Activated CD4-positive, alpha-beta T cell treated with anti-CD3 and anti-CD28 coated beads for 48 hours (primary cell): ENCODE measurements at regions not wholly inside any gene's neighbourhood (a gene's known extent, or its start where the extent isn't known, plus 50 kb on each side); places are given as distances from the start of the nearest gene placed in this dataset.

Experiments
- DNase-seq: peaks from one replicate; pipeline ENCODE4 v3.0.0-alpha.2; 2020

DNA sequence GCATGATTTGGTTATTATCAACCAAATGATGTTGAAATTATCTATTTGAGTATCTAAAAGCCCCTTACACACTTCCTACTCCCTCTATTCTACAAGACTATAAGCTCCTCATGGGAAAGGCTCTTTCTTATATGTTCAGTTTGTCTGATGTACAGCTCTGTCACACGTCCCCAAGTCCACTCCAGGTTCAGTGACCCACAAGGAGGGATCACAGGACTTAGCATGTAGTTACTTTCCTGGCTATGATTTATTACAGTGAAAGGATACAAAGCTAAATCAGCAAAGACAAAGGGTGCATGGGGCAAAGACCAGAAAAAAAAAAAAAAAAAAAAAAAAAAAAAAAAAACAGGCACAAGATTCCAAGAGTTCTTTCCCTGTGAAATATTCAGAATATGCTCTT, 125.6 kb upstream of the TMEM106B start:
- no peak for DNase-seq

DNA sequence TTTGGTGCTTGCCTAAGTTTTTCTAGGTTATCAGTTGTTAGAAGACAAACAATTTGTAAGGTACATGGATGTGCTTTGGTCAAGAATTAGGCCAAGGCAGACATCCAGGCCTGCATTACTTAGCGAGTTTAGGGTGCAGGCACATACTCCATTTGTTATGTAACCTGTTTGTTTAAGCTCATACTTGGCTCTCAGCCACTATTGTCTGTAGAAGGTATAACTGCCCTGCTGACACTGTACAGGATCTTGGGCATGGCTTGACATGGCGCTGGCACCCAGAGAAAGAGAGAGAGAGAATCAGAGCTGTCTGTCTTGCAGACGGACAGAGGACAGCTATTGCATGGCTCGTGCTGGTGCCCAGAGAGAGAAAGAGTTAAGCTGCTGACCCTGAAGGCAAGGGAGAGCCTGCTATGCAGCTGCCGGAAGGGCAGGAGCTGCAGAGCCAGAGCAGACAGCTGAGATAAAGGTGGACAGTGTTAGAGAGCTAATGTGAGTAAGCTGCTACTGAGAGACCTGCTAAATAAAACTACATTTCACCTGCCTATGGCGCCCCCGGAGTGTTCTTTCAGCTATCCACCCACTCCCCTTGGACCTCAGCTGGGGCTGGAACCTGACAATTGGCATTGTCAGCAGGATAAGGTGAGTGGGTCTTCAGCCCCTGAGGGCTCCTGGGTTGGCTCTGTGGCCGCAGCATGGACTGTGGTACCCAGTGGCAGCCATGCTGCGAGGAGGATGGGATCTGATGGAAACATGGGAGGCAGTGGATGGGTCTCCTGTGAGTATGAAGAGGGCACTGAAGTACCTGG, 120.9 kb upstream of the TMEM106B start:
- DNase-seq: no peak

DNA sequence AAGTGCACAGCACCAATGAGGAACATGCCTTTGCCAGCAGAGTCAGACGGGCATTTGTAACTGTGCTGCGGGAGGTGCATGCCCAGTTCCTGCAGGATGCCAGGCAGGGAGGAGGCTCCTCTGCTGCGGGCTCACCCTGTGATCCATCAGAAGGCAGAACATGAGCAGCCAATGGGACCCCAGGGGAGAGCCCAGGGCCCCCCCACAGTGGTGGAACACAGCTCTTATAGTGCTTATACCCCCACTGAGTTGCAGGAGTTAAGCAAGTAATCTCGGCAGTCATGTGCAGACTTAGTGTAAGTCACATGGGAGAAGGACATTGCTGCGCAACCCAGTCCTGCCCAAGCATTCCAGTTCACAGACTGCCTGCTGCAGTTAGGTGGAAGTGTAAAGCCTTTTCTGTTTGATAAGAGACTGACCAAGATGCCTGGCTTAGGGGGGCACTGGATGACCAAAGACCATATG, 120.3 kb upstream of the TMEM106B start:
- no peak for DNase-seq

GRCh38 chr7:12091231-12091630, 119.9 kb upstream of the TMEM106B start:
- DNase-seq: no peak

GRCh38 chr7:12092499-12093130, 118.5 kb upstream of the TMEM106B start:
- no peak for DNase-seq

DNA sequence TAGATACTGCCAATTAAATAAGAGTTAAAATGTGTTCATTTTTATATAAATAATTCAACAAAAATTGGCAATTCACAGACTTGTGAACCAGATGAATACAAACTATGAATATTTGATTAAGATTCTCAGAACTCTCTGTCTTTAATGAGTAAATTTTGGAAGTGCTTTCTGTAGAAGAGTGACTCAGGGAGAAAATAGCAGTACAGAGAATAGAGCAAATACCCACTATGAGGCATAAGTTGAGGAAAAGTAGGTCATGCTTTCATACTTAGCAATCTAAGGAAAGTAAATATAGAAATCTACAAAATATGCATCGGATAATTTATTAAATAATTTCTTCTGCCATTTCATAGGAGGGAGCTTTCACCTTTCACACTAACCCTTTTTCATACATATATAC, 117.7 kb upstream of the TMEM106B start:
- no peak for DNase-seq

GRCh38 chr7:12094365-12094921, 116.7 kb upstream of the TMEM106B start:
- no peak for DNase-seq

- DNase-seq: no peak
Observed at GRCh38 chr7:12102126-12102525, 109.0 kb upstream of the TMEM106B start.

GRCh38 chr7:12102527-12102926, 108.6 kb upstream of the TMEM106B start:
- DNase-seq: no peak

DNA sequence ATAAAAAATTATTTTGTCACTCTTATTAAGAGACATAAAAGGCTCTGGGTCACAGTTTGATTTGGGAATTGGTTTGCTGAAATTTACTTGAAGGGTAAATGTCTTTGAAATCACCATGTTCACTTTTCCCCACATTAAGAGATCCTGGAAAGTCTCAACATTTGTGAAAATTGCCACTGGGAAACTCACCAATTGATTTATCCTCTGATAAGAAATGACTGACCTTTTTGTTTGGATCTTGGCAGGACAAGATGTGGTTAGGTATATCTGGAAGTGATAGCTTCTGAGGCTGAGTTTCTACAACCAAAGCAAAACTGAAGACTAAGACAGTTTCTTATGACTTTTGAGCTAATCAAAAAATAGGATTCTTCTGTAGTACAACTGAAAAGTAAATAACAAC, 107.1 kb upstream of the TMEM106B start:
- DNase-seq: no peak

GRCh38 chr7:12107381-12107780, 103.7 kb upstream of the TMEM106B start:
- no peak for DNase-seq

GRCh38 chr7:12107841-12108254, 103.2 kb upstream of the TMEM106B start:
- no peak for DNase-seq

DNA sequence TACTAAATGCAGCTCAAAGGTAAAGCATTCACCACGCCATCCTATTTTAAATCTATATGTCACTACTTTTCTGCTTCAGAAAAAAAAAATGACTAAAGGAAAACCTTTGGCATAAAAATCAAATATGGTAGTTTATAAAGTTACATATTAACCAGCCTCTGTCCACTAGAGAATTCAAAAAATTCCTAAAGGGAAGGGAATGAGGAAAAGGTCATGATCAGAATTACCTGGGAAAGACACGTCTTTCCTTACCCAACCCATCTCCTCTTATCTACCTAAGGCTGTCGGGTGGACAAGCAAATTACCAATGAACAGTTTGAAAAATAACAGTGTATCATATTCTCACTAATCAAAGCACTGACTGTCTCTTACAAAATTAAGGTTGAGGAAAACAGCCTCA, 100.7 kb upstream of the TMEM106B start:
- no peak for DNase-seq

DNA sequence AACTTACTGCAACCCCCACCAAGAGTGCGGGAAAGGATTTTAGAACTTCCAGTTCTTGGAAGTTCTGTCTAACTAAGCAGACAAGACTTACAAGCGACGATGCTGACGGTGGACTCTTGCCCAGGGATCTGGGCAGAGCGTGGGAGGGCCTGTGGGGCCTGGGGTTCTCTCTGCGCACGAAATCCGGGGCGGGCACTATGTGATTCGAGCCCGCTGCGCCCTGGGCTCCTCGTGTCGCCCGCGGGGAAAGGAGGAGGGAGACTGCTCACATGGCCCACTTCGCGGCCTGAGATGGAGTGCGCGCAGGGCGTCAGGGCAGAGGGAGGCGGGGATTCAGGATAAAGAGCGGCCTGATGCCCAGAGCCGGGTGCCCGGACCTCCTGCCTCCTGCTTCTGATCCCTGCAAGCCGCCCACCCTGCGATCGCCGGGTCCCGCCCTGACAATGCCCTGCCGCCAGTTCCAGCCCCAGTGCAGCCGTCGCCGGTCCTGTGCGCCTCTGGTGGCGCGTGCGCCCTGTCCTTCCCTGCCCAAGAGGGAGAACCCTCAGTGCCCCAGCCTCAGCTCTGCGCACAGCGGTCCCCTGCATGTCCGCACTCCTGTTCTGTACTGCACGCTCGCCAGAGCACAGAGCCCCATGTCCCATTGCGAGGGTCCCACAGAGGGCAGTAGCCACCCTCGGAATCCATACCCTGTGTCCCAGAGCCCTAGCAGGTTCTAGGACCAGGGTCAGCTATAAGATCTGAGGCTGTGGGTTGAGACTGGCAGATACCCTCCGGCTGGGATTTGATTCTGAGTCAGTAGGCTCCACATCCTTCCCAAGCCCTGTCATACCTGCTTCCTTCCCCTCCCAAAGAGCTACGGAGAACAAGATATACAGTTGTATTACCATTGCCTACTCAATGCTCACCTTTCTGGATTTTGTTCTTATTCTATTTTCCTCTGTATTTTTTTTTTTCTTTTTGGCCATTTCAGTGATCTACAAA, 99.4 kb upstream of the TMEM106B start:
- peak; percentile 28 for DNase-seq

DNA sequence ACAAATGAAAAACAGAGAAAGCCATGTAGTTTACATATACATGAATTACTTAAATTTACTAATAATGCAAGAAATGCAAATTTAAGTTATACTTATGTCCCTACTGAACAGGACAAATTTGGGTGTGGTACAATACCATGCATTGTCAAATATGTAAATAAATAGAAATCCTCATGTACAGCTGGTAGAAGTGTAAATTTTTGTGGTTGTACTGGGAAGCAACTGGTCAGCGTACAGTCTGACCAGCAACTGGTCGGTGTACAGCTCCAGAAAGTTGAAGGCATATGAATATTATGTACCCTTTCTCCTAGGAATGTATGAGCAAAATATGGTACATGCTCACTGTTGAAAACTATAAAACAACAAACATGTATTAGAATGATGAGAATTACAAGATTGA, 93.9 kb upstream of the TMEM106B start:
- DNase-seq: no peak

- DNase-seq: no peak
Observed at GRCh38 chr7:12119620-12120303, 91.3 kb upstream of the TMEM106B start.

DNA sequence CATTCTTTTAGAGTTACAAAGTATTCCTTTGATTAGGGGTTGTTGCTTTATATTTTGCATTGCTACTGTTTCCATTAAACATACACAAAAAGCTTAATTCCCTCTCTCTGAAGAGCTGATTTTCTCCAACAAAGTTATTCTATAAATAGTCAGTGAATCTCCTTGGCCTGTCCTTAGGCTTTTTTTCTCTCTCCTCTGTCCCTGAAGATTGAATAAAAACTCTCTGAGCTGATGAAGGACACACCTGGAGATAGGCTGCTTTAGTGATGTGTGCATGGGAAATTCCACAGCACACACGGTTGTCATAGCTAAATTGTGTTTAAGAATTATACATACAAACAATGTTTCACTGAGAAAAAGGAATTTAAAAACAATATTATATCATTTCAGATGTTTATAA, 90.5 kb upstream of the TMEM106B start:
- no peak for DNase-seq

DNA sequence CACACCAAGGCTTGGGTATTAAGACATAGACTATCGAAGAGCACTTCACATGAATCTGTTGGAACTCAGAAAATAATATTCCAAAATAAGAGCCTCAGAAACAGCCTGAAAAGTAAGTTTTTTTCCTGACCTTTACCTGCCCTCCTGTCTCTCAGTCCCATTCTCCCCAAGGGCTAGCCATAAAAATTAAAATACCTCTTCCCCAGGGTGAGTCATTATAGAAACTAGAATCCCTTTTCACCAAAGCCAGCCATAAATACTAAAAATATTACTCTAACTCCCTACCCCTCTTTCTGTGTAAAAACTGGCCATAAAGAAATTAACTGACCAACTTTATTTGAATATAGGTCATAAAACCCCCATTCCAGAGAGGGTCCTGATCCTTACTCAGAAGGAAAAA, 87.9 kb upstream of the TMEM106B start:
- no peak for DNase-seq

DNA sequence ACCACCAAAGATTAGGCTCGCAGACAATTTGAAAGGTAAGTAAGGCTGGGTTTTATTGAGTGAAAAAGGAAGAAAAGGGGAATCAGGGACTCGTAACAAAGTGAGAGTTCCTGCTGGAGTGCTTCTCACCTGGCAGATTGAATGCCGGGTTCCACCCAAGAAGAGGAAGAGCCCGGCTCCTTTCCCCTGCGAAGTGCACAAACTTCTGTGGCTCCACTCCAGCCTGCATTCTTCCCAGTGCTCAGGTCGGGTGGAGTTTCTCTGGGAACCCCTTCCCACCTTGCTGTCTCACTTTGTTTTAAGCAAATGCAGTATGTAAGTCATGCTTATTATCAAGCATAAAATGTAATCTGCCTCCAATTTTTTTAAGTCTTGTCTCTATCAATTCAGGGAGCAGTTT, 87.1 kb upstream of the TMEM106B start:
- DNase-seq: no peak

DNA sequence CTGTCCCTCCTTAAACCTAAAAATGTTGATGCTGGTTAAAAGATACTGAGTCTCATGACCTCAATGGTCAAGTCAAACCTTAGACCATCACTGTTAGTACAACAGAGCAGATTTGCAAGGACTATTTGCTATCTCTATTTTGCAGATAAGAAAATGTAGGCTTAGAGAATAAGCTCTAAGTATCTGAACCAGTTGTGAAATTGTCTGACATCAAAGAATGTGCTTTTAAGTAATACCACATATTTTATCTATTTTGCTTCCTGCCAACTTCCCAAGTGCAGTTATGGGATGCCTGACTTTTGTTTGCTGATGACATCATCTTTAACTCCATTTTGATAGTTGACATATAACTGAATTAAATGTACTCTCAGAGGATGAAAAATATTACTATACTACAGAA, 83.6 kb upstream of the TMEM106B start:
- DNase-seq: no peak

- no peak for DNase-seq
Observed at GRCh38 chr7:12130609-12131008, 80.5 kb upstream of the TMEM106B start.

- DNase-seq: no peak
Observed at GRCh38 chr7:12131122-12131521, 80.0 kb upstream of the TMEM106B start.
